Glutamatergic neuron (in vitro differentiated cells): ENCODE measurements at regions not wholly inside any gene's neighbourhood (a gene's known extent, or its start where the extent isn't known, plus 50 kb on each side); places are given as distances from the start of the nearest gene placed in this dataset.

ENCODE experiments used
- DNase-seq: peaks from one replicate; pipeline ENCODE4 v3.0.0; 2022
- H3K27ac Mint-ChIP-seq: one replicate; pipeline ENCODE4 v1.8.0; 2020; ENCODE audit warnings: mild to moderate bottlenecking, mixed read lengths, inconsistent platforms; ENCODE audit not compliant: unreplicated experiment
- H3K27me3 Mint-ChIP-seq: one replicate; pipeline ENCODE4 v1.8.0; 2020; ENCODE audit warnings: mild to moderate bottlenecking, moderate library complexity, mixed read lengths, inconsistent platforms; ENCODE audit not compliant: unreplicated experiment
- H3K36me3 Mint-ChIP-seq: one replicate; pipeline ENCODE4 v1.8.0; 2020; ENCODE audit warnings: mild to moderate bottlenecking, mixed read lengths, inconsistent platforms; ENCODE audit not compliant: unreplicated experiment
- H3K4me1 Mint-ChIP-seq: one replicate; pipeline ENCODE4 v1.8.0; 2020; ENCODE audit warnings: mild to moderate bottlenecking, low read depth, mixed read lengths, inconsistent platforms; ENCODE audit not compliant: unreplicated experiment
- H3K4me3 Mint-ChIP-seq: one replicate; pipeline ENCODE4 v1.8.0; 2020; ENCODE audit warnings: mild to moderate bottlenecking, mixed read lengths, inconsistent platforms; ENCODE audit not compliant: unreplicated experiment
- H3K9me3 Mint-ChIP-seq: one replicate; pipeline ENCODE4 v1.8.0; 2020; ENCODE audit warnings: mild to moderate bottlenecking, moderate library complexity, mixed read lengths, inconsistent platforms; ENCODE audit not compliant: unreplicated experiment
- CTCF ChIP-seq: fragments of 200-600 bp; sonication (generic); IDR thresholded peaks from one replicate; pipeline ENCODE4 v1.5.0; 2021; ENCODE audit not compliant: partially characterized antibody, unreplicated experiment

- no peak for TF ChIP-seq CTCF
- no peaks in the 10 kb centered on the region for H3K9me3 Mint-ChIP-seq
- no peak for DNase-seq
Measured at GRCh38 chr13:83223546-83223945, 658.7 kb downstream of the SLITRK1 start.

GRCh38 chr13:83221813-83222241, 660.4 kb downstream of the SLITRK1 start:
- Mint-ChIP-seq H3K4me1 (no peaks in the 10 kb centered on the region), H3K27me3 (no peaks in the 10 kb centered on the region), H3K9me3 (no peaks in the 10 kb centered on the region), H3K36me3 (no peaks in the 10 kb centered on the region), H3K4me3 (no peak overlapping the region), H3K27ac (no peak overlapping the region)
- no peak for TF ChIP-seq CTCF
- DNase-seq: no peak

More at GRCh38 chr13:83223546-83223945, 658.7 kb downstream of the SLITRK1 start:
- H3K27ac Mint-ChIP-seq: no peak overlapping the region
- H3K27me3 Mint-ChIP-seq: no peaks in the 10 kb centered on the region
- no peaks in the 10 kb centered on the region for H3K36me3 Mint-ChIP-seq
- H3K4me1 Mint-ChIP-seq: no peaks in the 10 kb centered on the region
- no peak overlapping the region for H3K4me3 Mint-ChIP-seq

- Mint-ChIP-seq H3K4me1 (no peaks in the 10 kb centered on the region), H3K27ac (no peak overlapping the region), H3K4me3 (no peak overlapping the region), H3K27me3 (no peaks in the 10 kb centered on the region), H3K36me3 (no peaks in the 10 kb centered on the region), H3K9me3 (no peaks in the 10 kb centered on the region)
- DNase-seq: no peak
- no peak for TF ChIP-seq CTCF
Measured at GRCh38 chr13:83221256-83221655, 661.0 kb downstream of the SLITRK1 start.

- Mint-ChIP-seq H3K27me3 (no peaks in the 10 kb centered on the region), H3K4me1 (no peaks in the 10 kb centered on the region), H3K36me3 (no peaks in the 10 kb centered on the region), H3K9me3 (no peaks in the 10 kb centered on the region), H3K27ac (no peak overlapping the region), H3K4me3 (no peak overlapping the region)
- no peak for TF ChIP-seq CTCF
- no peak for DNase-seq
Measured at GRCh38 chr13:83220241-83220640, 662.0 kb downstream of the SLITRK1 start.

- no peaks in the 10 kb centered on the region for H3K4me1 Mint-ChIP-seq
- H3K36me3 Mint-ChIP-seq: no peaks in the 10 kb centered on the region
- H3K4me3 Mint-ChIP-seq: no peak overlapping the region
- no peak for TF ChIP-seq CTCF
- no peak overlapping the region for H3K27ac Mint-ChIP-seq
- H3K27me3 Mint-ChIP-seq: no peaks in the 10 kb centered on the region
- DNase-seq: no peak
- no peaks in the 10 kb centered on the region for H3K9me3 Mint-ChIP-seq
Measured at GRCh38 chr13:83219832-83220231, 662.4 kb downstream of the SLITRK1 start.
